ENCODE measurements at regions not wholly inside any gene's neighbourhood (a gene's known extent, or its start where the extent isn't known, plus 50 kb on each side); places are given as distances from the start of the nearest gene placed in this dataset.
"Not testable (repeated sequence)": the region's sequence is repeated elsewhere in the genome, so short reads cannot be mapped to it uniquely, and the experiment has no call there.

GRCh38 chr11:46178513-46178912 lies 57.3 kb upstream of the PHF21A start:
- H3K9me3 ChIP-seq = no peaks in the 10 kb centered on the region
- WGBS, 2 donors = 81 to 90% methylated on average over 4 of the region's 4 CpGs
- no peaks in the 10 kb centered on the region for H3K4me1 ChIP-seq
- no peak for ATAC-seq
- TF ChIP-seq, protein P1, sequence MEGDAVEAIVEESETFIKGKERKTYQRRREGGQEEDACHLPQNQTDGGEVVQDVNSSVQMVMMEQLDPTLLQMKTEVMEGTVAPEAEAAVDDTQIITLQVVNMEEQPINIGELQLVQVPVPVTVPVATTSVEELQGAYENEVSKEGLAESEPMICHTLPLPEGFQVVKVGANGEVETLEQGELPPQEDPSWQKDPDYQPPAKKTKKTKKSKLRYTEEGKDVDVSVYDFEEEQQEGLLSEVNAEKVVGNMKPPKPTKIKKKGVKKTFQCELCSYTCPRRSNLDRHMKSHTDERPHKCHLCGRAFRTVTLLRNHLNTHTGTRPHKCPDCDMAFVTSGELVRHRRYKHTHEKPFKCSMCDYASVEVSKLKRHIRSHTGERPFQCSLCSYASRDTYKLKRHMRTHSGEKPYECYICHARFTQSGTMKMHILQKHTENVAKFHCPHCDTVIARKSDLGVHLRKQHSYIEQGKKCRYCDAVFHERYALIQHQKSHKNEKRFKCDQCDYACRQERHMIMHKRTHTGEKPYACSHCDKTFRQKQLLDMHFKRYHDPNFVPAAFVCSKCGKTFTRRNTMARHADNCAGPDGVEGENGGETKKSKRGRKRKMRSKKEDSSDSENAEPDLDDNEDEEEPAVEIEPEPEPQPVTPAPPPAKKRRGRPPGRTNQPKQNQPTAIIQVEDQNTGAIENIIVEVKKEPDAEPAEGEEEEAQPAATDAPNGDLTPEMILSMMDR (IDR thresholded peaks at IDR 0.05) = no peak
- H3K27ac ChIP-seq = no peak overlapping the region
- no peaks in the 10 kb centered on the region for H3K27me3 ChIP-seq
- no peak for FAIRE-seq
- H3K4me3 ChIP-seq = no peak overlapping the region
- intact Hi-C loops (cut with DNase I) = no loop called here
- no peak for DNase-seq
- H3K36me3 ChIP-seq = no peaks in the 10 kb centered on the region

GRCh38 chr11:46176421-46176820 lies 55.2 kb upstream of the PHF21A start:
- no peak for DNase-seq
- no peak overlapping the region for H3K27ac ChIP-seq
- no peaks in the 10 kb centered on the region for H3K36me3 ChIP-seq
- TF ChIP-seq, protein P1 (IDR thresholded peaks at IDR 0.05) = no peak
- ATAC-seq = no peak
- intact Hi-C loops (cut with DNase I) = no loop called here
- H3K27me3 ChIP-seq = no peaks in the 10 kb centered on the region
- no peaks in the 10 kb centered on the region for H3K9me3 ChIP-seq
- FAIRE-seq = no peak
- H3K4me3 ChIP-seq = no peak overlapping the region
- H3K4me1 ChIP-seq = no peaks in the 10 kb centered on the region
- 71 to 82% methylated on average over 4 of the region's 4 CpGs for WGBS, 2 donors

DNA sequence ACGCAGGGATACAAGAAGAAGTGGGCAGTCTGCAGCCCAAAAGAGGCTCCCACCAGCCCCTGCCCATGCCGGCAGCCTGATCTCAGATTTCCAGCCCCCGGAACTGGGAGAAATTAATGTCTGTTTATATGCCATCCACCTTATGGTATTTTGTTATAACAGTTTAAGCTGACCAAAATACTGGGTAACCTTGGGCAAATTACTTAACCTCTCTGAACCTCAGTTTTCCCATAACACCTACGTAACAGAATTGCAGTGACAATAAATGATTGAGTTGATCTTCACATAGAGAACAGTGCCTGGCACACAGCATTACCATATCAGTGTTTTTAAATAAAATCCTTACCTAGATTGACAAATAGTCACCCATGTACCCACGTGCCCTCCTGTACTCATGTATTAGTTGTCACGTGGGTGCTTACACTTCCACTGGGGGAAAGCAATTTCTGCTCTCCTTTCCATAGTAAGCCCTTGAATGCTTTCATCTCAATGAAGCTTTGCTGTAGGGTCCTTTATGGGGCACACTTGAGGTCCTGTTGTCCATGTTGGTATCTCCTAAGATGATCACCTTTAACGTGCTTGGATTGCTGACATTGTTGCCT lies 54.2 kb upstream of the PHF21A start:
- DNase-seq = no peak
- WGBS, 2 donors = 64 to 68% methylated on average over 7 of the region's 7 CpGs
- H3K4me3 ChIP-seq = no peak overlapping the region
- intact Hi-C loops (cut with DNase I) = no loop called here
- H3K9me3 ChIP-seq = no peaks in the 10 kb centered on the region
- no peak overlapping the region for H3K27ac ChIP-seq
- H3K4me1 ChIP-seq = no peaks in the 10 kb centered on the region
- H3K36me3 ChIP-seq = no peaks in the 10 kb centered on the region
- ATAC-seq = no peak
- H3K27me3 ChIP-seq = no peaks in the 10 kb centered on the region
- TF ChIP-seq, protein P1 (IDR thresholded peaks at IDR 0.05) = no peak
- no peak for FAIRE-seq

GRCh38 chr11:46171693-46172092 lies 50.4 kb upstream of the PHF21A start:
- H3K9me3 ChIP-seq; H3K27ac ChIP-seq; H3K4me3 ChIP-seq; DNase-seq; H3K27me3 ChIP-seq; H3K4me1 ChIP-seq; FAIRE-seq; H3K36me3 ChIP-seq; intact Hi-C loops (cut with DNase I); ATAC-seq: not testable (repeated sequence)
- 78 to 82% methylated on average over 7 of the region's 7 CpGs for WGBS, 2 donors

Measured in pancreas (tissue), 10 donors.